K562 (cell line): ENCODE measurements at regions not wholly inside any gene's neighbourhood (a gene's known extent, or its start where the extent isn't known, plus 50 kb on each side); places are given as distances from the start of the nearest gene placed in this dataset.

Source experiments
- CHD1 ChIP-seq: fragments of 200-600 bp; sonication (generic); IDR thresholded peaks from one replicate; pipeline ENCODE4 v1.6.1; 2012; ENCODE audit warnings: mild to moderate bottlenecking, moderate library complexity, low read length, inconsistent platforms
- ETV5 ChIP-seq: sonication (generic); formaldehyde crosslinking; IDR thresholded peaks from 2 replicates; pipeline ENCODE4 v1.4.0; 2020; ENCODE audit warnings: low read depth, mild to moderate bottlenecking, missing genetic modification reagents
- NR1H2 ChIP-seq: sonication (generic); formaldehyde crosslinking; IDR thresholded peaks from 2 replicates; pipeline ENCODE4 v1.4.0; 2020; ENCODE audit warnings: mild to moderate bottlenecking, missing genetic modification reagents
- POLR2AphosphoS2 ChIP-seq: IDR thresholded peaks from 2 replicates; pipeline ENCODE4 v1.6.1; 2012; ENCODE audit warnings: low read length, improper control_type of control experiment
- POLR2AphosphoS5 ChIP-seq: IDR thresholded peaks from 2 replicates; pipeline ENCODE4 v1.6.1; 2011; ENCODE audit warnings: mild to moderate bottlenecking, low read depth, low read length, moderate library complexity; ENCODE audit not compliant: control insufficient read depth, insufficient read depth
- PTBP1 ChIP-seq: fragments of 200-400 bp; formaldehyde crosslinking; IDR thresholded peaks from 2 replicates; pipeline ENCODE4 v1.6.1; 2017; ENCODE audit warnings: low read depth, low read length
- RBM39 ChIP-seq: fragments of 200-400 bp; formaldehyde crosslinking; optimal IDR thresholded peaks from 2 replicates; pipeline ENCODE3; 2018; ENCODE audit warnings: low read depth, low read length
- RFX7 ChIP-seq: fragments of 250-450 bp; sonication (Bioruptor Pico); IDR thresholded peaks from 2 replicates; pipeline ENCODE4 v1.5.1; 2021; ENCODE audit warnings: mild to moderate bottlenecking
- RNF2 ChIP-seq: sonication (generic); IDR thresholded peaks from 2 replicates; pipeline ENCODE4 v1.6.1; 2016
- SIN3A ChIP-seq, 2 experiments: fragments of 150-350 bp in 1 of 2; IDR thresholded peaks; 2 replicates each; pipeline ENCODE4 v1.6.1; 2011 to 2016; ENCODE audit warnings: borderline replicate concordance in 2 of 2, low read depth in 2 of 2, low read length in 2 of 2, mild to moderate bottlenecking in 2 of 2, moderate library complexity in 2 of 2; ENCODE audit not compliant: control insufficient read depth in 1 of 2
- TAL1 ChIP-seq: fragments of 450-650 bp; IDR thresholded peaks from 2 replicates; pipeline ENCODE4 v1.6.1; 2016; ENCODE audit warnings: mild to moderate bottlenecking
- U2AF1 ChIP-seq: fragments of 200-400 bp; formaldehyde crosslinking; optimal IDR thresholded peaks from 2 replicates; pipeline ENCODE3; 2017; ENCODE audit warnings: mild to moderate bottlenecking, low read depth, low read length, moderate library complexity
- ZBTB7A ChIP-seq: IDR thresholded peaks from 2 replicates; pipeline ENCODE4 v1.6.1; 2011; ENCODE audit warnings: low read depth, mild to moderate bottlenecking, low read length, moderate library complexity, borderline replicate concordance; ENCODE audit not compliant: control insufficient read depth
- ZNF444 ChIP-seq: fragments of 250-450 bp; sonication (Bioruptor Pico); IDR thresholded peaks from 2 replicates; pipeline ENCODE4 v1.4.0; 2020; ENCODE audit warnings: mild to moderate bottlenecking, moderate library complexity
- ZSCAN29 ChIP-seq: fragments of 450-650 bp; IDR thresholded peaks from 2 replicates; pipeline ENCODE4 v1.6.1; 2017

GRCh38 chr2:64400733-64401528 lies 53.0 kb upstream of the LGALSL start (continued):
- TF ChIP-seq POLR2AphosphoS5: no peak
- no peak for TF ChIP-seq ZNF444 (CRISPR knock-in tag)
- TF ChIP-seq PTBP1: no peak
- no peak for TF ChIP-seq ZSCAN29
- no peak for TF ChIP-seq CHD1
- TF ChIP-seq ETV5 (CRISPR knock-in tag): no peak
- TF ChIP-seq RNF2: no peak
- no peak for TF ChIP-seq TAL1
- TF ChIP-seq RFX7: no peak
- no peak for TF ChIP-seq ZBTB7A
- TF ChIP-seq NR1H2: no peak
- TF ChIP-seq POLR2AphosphoS2: no peak
- no peak for TF ChIP-seq RBM39
- TF ChIP-seq SIN3A (IDR thresholded peaks at IDR 0.05; ENCODE audit: borderline replicate concordance in 2 of 2, control insufficient read depth in 1 of 2, low read depth in 2 of 2, low read length in 2 of 2): no peak
- TF ChIP-seq U2AF1: no peak
